Mononuclear cell (primary cell): ENCODE measurements at regions not wholly inside any gene's neighbourhood (a gene's known extent, or its start where the extent isn't known, plus 50 kb on each side); places are given as distances from the start of the nearest gene placed in this dataset.

Source experiments
- H3K27me3 ChIP-seq: 2 replicates; pipeline ENCODE4 v1.6.0; 2011; ENCODE audit warnings: low read length, control low read depth; ENCODE audit not compliant: insufficient read depth
- H3K4me1 ChIP-seq: 2 replicates; pipeline ENCODE4 v1.5.1; 2011; ENCODE audit warnings: mild to moderate bottlenecking, low read length, control low read depth; ENCODE audit not compliant: insufficient read depth
- H3K4me3 ChIP-seq: 2 replicates; pipeline ENCODE4 v1.5.1; 2011; ENCODE audit warnings: mild to moderate bottlenecking, low read length, moderate library complexity
- H3K9me3 ChIP-seq: 2 replicates; pipeline ENCODE4 v1.5.1; 2011; ENCODE audit warnings: low read depth, mild to moderate bottlenecking, control low read depth, low read length

DNA sequence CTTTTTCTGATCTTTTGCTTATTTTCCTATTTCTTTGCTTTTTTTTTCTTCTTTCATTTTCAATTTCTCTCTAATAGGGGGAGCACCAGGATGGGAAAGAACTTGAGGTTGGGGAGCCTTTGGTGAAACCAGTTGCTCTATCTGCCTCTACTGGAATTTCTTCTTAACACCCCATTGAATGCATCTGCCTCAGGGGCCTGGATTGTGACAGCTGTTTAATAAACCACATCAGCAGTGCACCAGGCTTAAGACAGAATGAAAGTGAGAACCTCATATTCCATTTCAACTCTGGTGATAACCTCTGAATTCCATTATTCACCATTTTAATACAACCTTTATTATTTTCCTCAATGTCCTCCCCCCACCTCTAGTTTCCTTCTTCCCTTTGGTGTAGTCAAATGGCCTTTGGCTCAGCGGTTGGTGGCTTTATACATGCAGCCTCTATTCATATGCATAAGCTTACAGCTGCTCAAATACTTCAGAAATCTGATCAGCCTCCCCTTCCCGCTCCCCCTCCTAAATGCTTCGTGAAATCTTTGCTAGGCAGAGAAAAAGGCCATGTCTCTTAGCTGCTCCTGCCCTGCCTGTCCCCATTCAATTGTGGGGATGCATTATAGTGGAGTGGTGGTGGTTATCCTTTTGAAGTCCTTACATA is 537.3 kb upstream of the PLXNA2 start:
- H3K27me3 ChIP-seq: no peaks in the 10 kb centered on the region
- no peaks in the 10 kb centered on the region for H3K4me1 ChIP-seq
- no peak overlapping the region for H3K4me3 ChIP-seq
- no peaks in the 10 kb centered on the region for H3K9me3 ChIP-seq

DNA sequence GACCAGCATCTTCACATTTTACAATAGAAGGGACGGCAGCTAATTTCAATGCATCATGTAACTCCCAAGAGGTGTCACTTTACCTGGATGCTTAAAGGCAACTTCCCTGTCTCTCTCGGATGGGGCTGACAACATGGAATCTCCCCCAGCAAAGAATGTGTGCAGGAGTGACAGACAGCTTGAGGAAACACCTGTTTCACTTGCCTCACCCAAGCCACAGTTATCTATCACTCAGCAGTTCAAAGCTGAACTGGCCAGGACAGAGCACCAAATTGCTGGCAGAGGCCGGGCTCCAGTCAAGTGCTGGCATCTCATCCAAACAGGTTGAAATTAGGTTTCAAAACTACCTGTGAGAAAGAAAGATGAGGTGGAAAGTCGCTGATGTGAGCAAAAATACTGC is 538.0 kb upstream of the PLXNA2 start:
- Histone ChIP-seq H3K4me3 (no peak overlapping the region), H3K27me3 (no peaks in the 10 kb centered on the region), H3K4me1 (no peaks in the 10 kb centered on the region), H3K9me3 (no peaks in the 10 kb centered on the region)

DNA sequence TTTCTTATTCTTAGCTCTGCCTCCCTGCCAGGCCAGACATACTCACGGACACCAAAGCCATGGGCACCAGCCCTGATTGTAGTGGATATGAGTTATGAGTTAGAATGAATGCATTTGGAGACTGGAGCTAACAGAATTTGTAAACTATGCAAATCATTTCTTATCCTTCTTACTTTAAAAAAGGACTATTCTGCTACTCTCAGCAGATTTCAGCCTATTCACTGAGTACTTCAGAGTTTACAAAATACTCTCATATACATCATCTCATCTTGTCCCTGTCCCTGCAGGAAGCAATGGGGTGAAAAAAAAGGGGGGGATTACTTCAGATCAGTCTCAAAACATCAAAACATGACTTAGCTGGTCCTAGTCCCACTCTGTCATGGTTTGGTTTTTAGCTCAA is 541.4 kb upstream of the PLXNA2 start:
- H3K27me3 ChIP-seq: no peaks in the 10 kb centered on the region
- H3K4me1 ChIP-seq: no peaks in the 10 kb centered on the region
- no peak overlapping the region for H3K4me3 ChIP-seq
- no peaks in the 10 kb centered on the region for H3K9me3 ChIP-seq

DNA sequence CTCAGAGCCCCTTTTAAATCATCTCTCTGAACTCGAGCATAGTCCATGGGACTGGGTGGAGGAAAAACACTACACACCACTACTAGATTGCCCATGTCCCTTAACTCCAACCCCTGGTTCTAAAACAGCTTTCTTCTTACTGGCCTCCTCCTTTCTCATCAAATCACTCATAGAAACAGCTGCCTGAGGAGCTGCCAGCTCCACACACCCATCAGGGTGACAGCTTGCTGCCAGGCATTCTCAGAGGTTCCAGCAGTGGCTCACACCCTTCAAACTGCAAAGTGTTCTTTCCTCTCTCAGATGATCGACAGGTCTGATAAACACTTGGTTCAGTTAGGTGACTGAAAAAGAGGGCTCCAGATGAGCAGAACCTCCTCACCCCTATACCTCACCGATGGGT is 543.0 kb upstream of the PLXNA2 start:
- H3K4me3 ChIP-seq: no peak overlapping the region
- H3K9me3 ChIP-seq: no peaks in the 10 kb centered on the region
- H3K4me1 ChIP-seq: no peaks in the 10 kb centered on the region
- H3K27me3 ChIP-seq: no peaks in the 10 kb centered on the region

DNA sequence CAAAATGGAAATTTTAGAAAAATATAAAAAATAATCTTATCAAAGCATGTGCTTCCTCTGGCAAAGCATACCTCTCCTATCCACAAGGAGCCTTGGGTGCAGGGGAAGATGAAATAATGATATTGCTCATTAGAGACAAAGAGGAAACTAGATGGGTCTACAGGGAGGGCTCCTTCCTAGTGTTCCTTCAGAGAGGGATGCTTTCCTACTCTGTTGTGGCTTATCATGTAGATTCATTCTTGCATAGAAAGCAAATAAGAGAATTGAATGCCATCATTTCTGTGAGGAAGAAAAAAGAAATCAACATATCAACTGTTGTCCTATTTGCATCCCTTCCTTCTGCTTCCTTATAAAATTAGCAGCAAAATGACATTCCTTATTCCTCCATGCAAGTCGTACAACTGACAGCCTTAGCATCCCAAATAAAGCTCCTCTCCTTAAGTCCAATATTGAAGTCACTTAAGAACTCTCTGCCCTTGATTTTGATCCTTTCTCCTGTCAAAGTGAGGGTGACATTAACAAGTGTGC is 543.9 kb upstream of the PLXNA2 start:
- no peaks in the 10 kb centered on the region for H3K27me3 ChIP-seq
- no peak overlapping the region for H3K4me3 ChIP-seq
- H3K9me3 ChIP-seq: no peaks in the 10 kb centered on the region
- no peaks in the 10 kb centered on the region for H3K4me1 ChIP-seq

DNA sequence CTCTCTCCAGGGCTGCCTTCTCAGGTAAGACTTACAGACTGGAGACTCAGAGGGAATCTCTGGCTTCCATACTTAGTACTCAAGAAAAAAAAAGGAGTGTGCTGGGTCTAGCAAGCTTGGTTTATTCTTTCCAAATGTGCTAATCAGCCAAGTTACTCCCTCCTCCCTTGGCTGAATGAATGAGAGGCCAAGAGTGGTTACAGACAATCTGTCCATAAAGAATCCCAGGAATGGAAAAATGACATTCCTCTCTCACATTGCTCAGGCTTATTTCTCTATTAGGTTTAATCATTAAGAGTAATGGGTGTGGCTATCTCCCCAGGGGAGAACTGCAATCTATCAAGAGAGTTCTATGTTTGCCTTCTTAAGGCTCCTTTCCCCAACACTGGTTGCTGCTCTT is 547.3 kb upstream of the PLXNA2 start:
- Histone ChIP-seq H3K4me1 (no peaks in the 10 kb centered on the region), H3K4me3 (no peak overlapping the region), H3K9me3 (no peaks in the 10 kb centered on the region), H3K27me3 (no peaks in the 10 kb centered on the region)

DNA sequence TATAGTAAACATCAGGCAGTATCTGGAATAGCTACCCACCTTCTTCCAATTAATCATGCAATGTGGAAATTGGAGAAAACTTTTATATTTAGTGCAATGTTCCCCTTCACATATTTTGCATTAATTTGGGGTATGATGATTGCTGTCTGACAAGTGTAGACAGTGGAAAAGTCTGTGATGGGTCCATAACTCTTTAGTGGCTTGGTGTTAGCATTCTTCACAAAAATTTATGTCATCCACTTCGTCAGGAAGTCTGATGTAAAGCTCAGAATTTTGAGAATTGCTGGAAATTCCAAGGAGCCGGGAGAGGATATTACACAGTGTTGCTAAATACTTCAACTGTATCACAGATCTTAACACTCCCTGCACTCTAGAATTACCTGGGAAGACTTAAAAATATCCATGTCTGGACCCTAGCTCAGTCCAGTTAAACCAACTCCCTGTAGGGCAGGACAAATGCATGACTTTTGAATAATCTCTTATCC is 549.7 kb upstream of the PLXNA2 start:
- no peaks in the 10 kb centered on the region for H3K9me3 ChIP-seq

DNA sequence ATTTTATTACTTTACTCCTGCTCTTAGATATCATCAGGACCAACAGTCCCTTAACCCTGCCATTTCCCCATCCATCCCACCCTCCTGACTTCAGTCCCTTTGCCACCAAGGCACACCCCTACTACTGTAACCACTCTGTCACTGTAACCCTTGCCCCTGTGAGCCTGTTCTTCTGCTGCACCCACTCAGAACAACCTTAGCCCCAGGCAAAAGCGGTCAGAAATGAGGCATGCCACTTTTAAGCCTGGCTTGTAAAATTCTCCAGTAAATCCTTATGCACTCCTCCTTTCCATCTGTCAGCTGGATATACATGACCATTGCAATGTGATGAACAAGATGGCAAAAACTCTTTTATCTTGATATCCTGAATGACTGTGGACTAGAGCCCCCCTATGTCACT is 555.0 kb upstream of the PLXNA2 start:
- H3K9me3 ChIP-seq: no peaks in the 10 kb centered on the region
- H3K27me3 ChIP-seq: no peaks in the 10 kb centered on the region
- no peak overlapping the region for H3K4me3 ChIP-seq
- no peaks in the 10 kb centered on the region for H3K4me1 ChIP-seq

More for the DNA sequence above, 549.7 kb upstream of the PLXNA2 start:
- Histone ChIP-seq H3K4me1 (no peaks in the 10 kb centered on the region), H3K4me3 (no peak overlapping the region), H3K27me3 (no peaks in the 10 kb centered on the region)

DNA sequence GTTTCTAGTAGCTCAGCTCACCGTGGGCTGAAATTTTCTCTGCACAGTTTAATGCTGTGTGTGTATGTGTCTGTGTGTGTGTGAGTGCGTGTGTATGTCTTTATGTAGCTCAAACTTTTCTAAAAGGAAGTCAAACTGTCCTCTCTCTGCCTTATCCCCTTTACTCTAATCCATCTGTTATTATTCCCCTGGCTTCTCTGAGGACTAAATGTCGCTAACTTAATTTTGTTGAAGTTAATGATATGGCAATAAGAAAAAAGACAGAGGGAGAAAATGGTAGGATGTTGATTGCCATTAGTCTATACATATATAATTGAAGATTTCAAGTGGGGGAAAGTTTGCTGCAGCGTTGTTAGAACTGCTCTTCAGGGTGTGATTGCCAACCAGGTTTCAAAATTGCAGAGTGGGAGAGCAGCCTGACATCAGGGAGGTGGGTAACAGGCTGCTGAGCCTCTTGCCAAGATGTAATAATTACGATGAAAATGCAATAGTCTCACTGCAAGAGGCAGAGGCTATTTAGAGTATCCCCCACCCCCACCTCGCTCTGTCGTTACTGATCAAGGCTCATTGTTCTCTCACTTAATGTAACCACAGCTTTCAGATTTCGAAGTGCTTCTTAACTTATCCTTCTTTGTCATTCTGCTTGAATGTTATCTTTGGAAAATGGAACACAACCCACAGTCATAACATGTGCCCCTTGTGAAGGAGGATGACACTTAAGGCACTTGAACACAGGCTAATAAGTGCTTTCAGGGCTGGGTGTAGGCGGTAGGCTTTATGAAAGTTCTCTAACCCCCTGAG is 559.0 kb upstream of the PLXNA2 start:
- no peaks in the 10 kb centered on the region for H3K27me3 ChIP-seq
- H3K4me1 ChIP-seq: no peaks in the 10 kb centered on the region
- no peak overlapping the region for H3K4me3 ChIP-seq
- H3K9me3 ChIP-seq: no peaks in the 10 kb centered on the region

DNA sequence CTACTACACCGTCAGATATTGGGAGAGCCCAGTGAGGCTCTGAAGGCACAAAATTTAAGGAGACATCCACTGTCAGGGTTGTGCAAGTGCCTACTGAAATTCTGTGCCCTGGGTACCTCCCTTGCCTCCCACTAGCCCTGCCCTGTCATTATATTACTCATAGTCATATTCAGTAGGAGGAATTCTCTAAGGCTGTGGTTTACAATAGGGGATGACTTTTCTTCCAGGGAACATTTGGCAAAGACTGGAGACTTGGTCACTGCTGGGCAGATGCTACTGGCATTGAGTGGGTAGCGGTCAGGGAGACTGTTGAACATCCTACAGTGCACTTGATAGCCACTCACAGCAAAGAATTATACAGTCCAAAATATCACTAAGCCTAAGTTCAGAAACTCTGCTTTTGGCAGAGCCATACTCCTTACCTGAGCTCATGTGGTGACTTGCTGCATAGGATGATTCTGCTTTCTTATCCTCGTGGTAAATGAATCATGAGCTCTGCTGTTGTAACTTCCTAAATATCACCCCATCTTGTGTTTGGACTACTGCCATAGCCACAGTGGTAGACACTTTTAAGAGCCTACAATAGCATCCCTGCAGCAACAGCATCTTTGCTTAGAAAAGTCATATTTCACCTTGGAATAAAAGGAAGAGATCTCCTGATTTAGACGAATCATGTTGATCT is 563.4 kb upstream of the PLXNA2 start:
- Histone ChIP-seq H3K27me3 (no peaks in the 10 kb centered on the region), H3K9me3 (no peaks in the 10 kb centered on the region), H3K4me1 (no peaks in the 10 kb centered on the region), H3K4me3 (no peak overlapping the region)

DNA sequence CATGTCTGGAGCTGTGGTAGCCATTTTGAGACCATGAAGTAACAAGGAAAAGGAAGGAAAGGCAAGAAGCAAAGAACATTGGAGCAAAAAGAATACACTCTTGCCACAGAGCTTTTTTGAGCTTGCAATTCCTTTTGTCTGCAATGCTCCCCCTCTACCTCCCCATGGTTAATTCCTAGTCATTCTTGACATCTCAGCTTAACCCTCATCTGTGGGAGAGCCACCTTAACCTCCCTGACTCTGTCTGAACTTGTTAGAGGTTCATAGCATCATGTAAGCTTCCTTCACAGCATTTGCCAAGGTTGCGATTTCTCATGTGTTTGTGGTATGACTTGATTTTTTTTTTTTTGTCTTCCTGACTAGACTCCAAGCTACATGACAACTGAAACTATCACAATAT is 564.1 kb upstream of the PLXNA2 start:
- Histone ChIP-seq H3K4me1 (no peaks in the 10 kb centered on the region), H3K9me3 (no peaks in the 10 kb centered on the region), H3K27me3 (no peaks in the 10 kb centered on the region), H3K4me3 (no peak overlapping the region)

DNA sequence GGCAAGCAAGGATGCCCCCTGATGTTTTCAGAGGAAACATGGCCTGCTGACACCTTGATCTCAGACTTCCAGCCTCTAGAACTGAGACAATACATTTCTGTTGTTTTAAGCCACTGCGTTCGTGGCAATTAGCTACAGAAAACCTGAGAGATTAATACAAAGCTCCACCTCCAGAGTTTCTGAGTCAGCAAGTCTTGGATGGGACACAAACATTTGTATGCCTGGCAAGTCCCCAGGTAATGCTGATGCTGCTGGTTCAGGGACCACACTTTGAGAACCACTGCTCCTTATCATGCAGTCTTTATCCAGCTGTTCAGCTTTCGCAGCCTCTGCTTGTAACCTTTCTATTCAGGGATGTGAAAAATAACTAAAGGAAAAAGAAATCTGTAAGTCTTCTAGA is 565.7 kb upstream of the PLXNA2 start:
- H3K9me3 ChIP-seq: no peaks in the 10 kb centered on the region
- no peaks in the 10 kb centered on the region for H3K27me3 ChIP-seq
- no peaks in the 10 kb centered on the region for H3K4me1 ChIP-seq
- H3K4me3 ChIP-seq: no peak overlapping the region

DNA sequence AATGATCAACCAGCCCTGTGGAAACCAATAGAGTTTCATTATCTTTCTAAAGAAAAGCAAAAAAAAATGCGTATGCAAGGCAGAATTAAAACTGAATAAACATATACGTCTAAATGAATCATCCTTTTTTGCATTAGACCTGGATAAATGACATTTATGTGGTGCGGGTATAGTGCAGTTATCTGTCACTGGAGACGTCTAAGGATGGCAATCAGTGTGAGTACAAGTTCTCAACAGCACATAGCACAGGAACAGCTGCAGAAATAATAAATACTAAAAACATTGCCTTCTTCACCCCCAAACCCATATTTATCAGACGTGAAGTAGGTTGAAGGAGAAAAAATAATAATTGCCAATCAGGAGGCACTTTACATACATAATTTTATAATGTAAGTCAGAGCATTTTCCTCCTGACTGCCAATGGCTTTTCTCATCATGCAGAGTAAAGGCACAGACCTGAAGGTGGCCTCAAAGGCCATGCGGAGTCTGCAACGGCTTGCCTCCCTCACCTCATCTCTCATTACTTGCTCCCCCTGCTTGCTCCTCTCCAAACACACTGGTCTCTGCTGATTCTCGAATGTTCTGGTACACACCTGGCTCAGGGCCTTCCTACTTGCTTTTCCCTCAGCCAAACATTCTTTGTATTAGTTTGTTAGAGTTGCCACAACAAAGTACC is 574.7 kb upstream of the PLXNA2 start:
- Histone ChIP-seq H3K9me3 (no peaks in the 10 kb centered on the region), H3K4me1 (no peaks in the 10 kb centered on the region), H3K27me3 (no peaks in the 10 kb centered on the region), H3K4me3 (no peak overlapping the region)

DNA sequence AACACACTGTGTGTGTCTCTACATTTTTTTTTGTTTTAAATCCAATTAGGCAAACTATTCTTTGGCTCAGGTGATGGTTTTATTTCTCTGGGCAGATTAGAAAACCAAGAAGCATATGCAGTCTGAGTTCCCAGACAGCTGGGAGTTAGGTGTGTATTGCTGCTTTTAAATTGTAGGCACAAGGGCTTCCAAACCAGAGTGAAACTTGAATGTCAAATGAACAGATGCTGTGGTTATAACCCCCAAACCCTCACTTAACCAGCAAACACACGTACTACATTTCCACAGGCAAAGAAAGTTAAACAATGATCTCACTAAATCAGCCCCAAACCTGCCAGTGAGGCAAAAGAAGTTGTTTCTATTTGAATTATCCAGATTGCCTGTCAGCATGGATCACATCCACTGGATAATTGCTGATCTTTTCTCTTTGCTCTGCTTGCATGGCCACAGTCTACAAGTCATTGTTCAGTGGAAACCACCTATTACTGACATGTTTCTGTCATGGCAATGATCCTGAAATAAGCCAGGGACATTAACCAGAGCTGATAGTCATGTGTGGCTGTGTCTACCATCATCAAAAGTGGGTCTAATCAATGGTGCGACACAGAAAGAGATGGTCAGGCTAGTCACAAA is 576.5 kb upstream of the PLXNA2 start:
- H3K9me3 ChIP-seq: no peaks in the 10 kb centered on the region
- no peaks in the 10 kb centered on the region for H3K4me1 ChIP-seq
- H3K4me3 ChIP-seq: no peak overlapping the region
- no peaks in the 10 kb centered on the region for H3K27me3 ChIP-seq
